H1 (cell line): ENCODE measurements at regions not wholly inside any gene's neighbourhood (a gene's known extent, or its start where the extent isn't known, plus 50 kb on each side); places are given as distances from the start of the nearest gene placed in this dataset.

Experiments
- EP300 ChIP-seq, 2 experiments: IDR thresholded peaks; 1 replicate in 1 of 2; 2 replicates in 1 of 2; pipeline ENCODE4 v1.6.1; 2011 to 2012; ENCODE audit warnings: low read depth in 2 of 2, low read length in 2 of 2, mild to moderate bottlenecking in 2 of 2, borderline replicate concordance in 1 of 2, inconsistent platforms in 1 of 2, moderate library complexity in 1 of 2
- POLR2A ChIP-seq, 2 experiments: IDR thresholded peaks; 1 replicate in 1 of 2; 2 replicates in 1 of 2; pipeline ENCODE4 v1.6.1; 2011; ENCODE audit warnings: low read depth in 2 of 2, low read length in 2 of 2, mild to moderate bottlenecking in 2 of 2; ENCODE audit errors: control extremely low read depth in 1 of 2
- POLR2AphosphoS5 ChIP-seq: IDR thresholded peaks from 2 replicates; pipeline ENCODE4 v1.6.1; 2011; ENCODE audit warnings: low read depth, low read length
- RAD21 ChIP-seq, 2 experiments: IDR thresholded peaks in 1 of 2; conservative IDR thresholded peaks in 1 of 2; 2 replicates each; pipeline ENCODE4 v1.6.1; 2011; ENCODE audit warnings: low read depth in 2 of 2, low read length in 2 of 2, improper control_type of control experiment in 1 of 2, inconsistent platforms in 1 of 2, mild to moderate bottlenecking in 1 of 2, moderate library complexity in 1 of 2
- SIN3A ChIP-seq, 2 experiments: IDR thresholded peaks in 1 of 2; conservative IDR thresholded peaks in 1 of 2; 2 replicates each; pipeline ENCODE4 v1.6.1; 2011 to 2012; ENCODE audit warnings: low read length in 2 of 2, improper control_type of control experiment in 1 of 2, low read depth in 1 of 2, mild to moderate bottlenecking in 1 of 2
- TF ChIP-seq, protein P1 (sequence below), 3 experiments: IDR thresholded peaks; 1 replicate in 2 of 3; 2 replicates in 1 of 3; pipeline versions ENCODE4 v1.5.1 to v1.6.1; 2011; ENCODE audit warnings: low read length in 3 of 3, mild to moderate bottlenecking in 3 of 3, inconsistent platforms in 2 of 3, low read depth in 1 of 3, moderate library complexity in 1 of 3; ENCODE audit not compliant: insufficient read depth in 1 of 3; ENCODE audit errors: control extremely low read depth in 1 of 3

DNA sequence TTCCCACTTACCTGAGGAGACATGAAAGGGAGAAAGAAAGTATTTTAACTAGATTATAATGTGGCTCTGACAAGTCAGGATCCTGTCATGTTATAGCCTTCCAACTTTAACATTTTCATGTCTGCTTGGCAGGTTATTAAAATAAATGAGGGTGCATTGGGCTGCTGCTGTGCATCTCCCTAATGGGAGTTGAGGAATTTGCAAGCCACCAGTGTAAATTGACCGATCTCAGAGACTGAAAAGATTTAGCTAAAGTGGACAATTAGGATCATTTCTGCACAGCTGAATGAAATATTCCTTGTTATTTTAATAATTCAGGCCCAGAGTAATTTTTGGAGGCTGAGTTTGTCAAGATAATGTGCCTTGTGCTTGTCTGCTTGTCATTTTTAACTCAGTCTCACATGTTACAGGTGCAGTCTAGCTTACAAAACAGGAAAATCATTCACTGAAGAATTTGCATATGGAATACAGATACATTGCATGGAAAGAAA, 366.3 kb upstream of the ADAMTS16 start:
- no peak for TF ChIP-seq SIN3A (conservative IDR thresholded peaks at IDR 0.05 in 1 of 2, IDR thresholded peaks at IDR 0.05 in 1 of 2; ENCODE audit: low read depth in 1 of 2, low read length in 2 of 2)
- TF ChIP-seq, protein P1, sequence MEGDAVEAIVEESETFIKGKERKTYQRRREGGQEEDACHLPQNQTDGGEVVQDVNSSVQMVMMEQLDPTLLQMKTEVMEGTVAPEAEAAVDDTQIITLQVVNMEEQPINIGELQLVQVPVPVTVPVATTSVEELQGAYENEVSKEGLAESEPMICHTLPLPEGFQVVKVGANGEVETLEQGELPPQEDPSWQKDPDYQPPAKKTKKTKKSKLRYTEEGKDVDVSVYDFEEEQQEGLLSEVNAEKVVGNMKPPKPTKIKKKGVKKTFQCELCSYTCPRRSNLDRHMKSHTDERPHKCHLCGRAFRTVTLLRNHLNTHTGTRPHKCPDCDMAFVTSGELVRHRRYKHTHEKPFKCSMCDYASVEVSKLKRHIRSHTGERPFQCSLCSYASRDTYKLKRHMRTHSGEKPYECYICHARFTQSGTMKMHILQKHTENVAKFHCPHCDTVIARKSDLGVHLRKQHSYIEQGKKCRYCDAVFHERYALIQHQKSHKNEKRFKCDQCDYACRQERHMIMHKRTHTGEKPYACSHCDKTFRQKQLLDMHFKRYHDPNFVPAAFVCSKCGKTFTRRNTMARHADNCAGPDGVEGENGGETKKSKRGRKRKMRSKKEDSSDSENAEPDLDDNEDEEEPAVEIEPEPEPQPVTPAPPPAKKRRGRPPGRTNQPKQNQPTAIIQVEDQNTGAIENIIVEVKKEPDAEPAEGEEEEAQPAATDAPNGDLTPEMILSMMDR (IDR thresholded peaks at IDR 0.05; ENCODE audit: control extremely low read depth in 1 of 3, insufficient read depth in 1 of 3, low read depth in 1 of 3, low read length in 3 of 3): no peak
- no peak for TF ChIP-seq RAD21 (IDR thresholded peaks at IDR 0.05 in 1 of 2, conservative IDR thresholded peaks at IDR 0.05 in 1 of 2; ENCODE audit: low read depth in 2 of 2, low read length in 2 of 2)
- no peak for TF ChIP-seq EP300 (IDR thresholded peaks at IDR 0.05; ENCODE audit: borderline replicate concordance in 1 of 2, low read depth in 2 of 2, low read length in 2 of 2)
- TF ChIP-seq POLR2A (IDR thresholded peaks at IDR 0.05; ENCODE audit: control extremely low read depth in 1 of 2, low read depth in 2 of 2, low read length in 2 of 2): no peak
- no peak for TF ChIP-seq POLR2AphosphoS5
